ENCODE measurements at regions not wholly inside any gene's neighbourhood (a gene's known extent, or its start where the extent isn't known, plus 50 kb on each side); places are given as distances from the start of the nearest gene placed in this dataset.

DNA sequence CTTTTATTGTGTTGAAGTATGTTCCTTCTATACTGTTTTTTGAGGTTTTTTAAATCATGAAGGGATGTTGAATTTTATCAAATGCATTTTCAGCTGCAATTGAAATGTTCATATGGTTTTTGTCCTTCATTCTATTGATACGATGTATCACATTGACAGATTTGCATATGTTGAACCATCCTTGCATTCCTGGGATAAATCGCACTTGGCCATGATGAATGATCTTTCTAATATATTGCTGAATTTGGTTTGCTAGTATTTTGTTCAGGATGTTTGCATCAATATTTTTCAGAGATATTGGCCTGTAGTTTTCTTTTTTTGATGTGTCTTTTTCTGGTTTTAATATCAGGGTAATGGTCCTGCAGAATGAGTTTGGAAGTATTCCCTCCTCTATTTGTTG is 214.0 kb downstream of the LMO4 start:
- Histone ChIP-seq H3K4me3 (ENCODE audit: low read depth, low read length) (no peak overlapping the region), H3K27me3 (ENCODE audit: control insufficient read depth, insufficient read depth, low read length) (no peaks in the 10 kb centered on the region), H3K36me3 (ENCODE audit: control insufficient read depth, insufficient read depth, low read length) (no peaks in the 10 kb centered on the region)
- TF ChIP-seq, protein P1, sequence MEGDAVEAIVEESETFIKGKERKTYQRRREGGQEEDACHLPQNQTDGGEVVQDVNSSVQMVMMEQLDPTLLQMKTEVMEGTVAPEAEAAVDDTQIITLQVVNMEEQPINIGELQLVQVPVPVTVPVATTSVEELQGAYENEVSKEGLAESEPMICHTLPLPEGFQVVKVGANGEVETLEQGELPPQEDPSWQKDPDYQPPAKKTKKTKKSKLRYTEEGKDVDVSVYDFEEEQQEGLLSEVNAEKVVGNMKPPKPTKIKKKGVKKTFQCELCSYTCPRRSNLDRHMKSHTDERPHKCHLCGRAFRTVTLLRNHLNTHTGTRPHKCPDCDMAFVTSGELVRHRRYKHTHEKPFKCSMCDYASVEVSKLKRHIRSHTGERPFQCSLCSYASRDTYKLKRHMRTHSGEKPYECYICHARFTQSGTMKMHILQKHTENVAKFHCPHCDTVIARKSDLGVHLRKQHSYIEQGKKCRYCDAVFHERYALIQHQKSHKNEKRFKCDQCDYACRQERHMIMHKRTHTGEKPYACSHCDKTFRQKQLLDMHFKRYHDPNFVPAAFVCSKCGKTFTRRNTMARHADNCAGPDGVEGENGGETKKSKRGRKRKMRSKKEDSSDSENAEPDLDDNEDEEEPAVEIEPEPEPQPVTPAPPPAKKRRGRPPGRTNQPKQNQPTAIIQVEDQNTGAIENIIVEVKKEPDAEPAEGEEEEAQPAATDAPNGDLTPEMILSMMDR (IDR thresholded peaks at IDR 0.05; ENCODE audit: insufficient read depth, low read length, poor library complexity, severe bottlenecking), result no peak
- no peak for DNase-seq (ENCODE audit: low read depth)

- H3K4me3 ChIP-seq (ENCODE audit: low read depth, low read length), result no peak overlapping the region
- TF ChIP-seq, protein P1 (IDR thresholded peaks at IDR 0.05; ENCODE audit: insufficient read depth, low read length, poor library complexity, severe bottlenecking), result no peak
- DNase-seq (ENCODE audit: low read depth), result no peak
Observed at GRCh38 chr1:87549738-87550137, 221.1 kb downstream of the LMO4 start.

DNA sequence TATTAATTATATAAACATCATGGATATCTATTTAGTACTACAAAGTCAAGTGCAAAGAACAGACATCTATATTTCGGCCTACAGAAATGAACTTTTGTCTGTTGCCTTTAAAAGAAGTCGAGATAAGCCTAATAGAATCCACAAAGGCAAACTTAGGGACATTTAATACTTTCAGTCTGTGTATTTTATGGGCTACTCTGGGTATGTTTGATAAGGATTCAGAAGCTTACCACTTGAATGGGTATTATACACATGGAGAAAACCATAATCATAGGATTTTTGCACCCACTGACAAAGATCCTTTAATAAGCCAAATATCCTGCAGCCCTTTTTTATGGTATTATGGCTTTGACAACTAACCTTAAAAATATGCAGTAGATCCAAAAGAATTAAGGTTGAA is 224.8 kb downstream of the LMO4 start:
- TF ChIP-seq, protein P1 (IDR thresholded peaks at IDR 0.05; ENCODE audit: insufficient read depth, low read length, poor library complexity, severe bottlenecking), result no peak
- no peaks in the 10 kb centered on the region for H3K36me3 ChIP-seq (ENCODE audit: control insufficient read depth, insufficient read depth, low read length)
- H3K4me3 ChIP-seq (ENCODE audit: low read depth, low read length), result no peak overlapping the region
- no peak for DNase-seq (ENCODE audit: low read depth)
- no peaks in the 10 kb centered on the region for H3K27me3 ChIP-seq (ENCODE audit: control insufficient read depth, insufficient read depth, low read length)

More at GRCh38 chr1:87549738-87550137, 221.1 kb downstream of the LMO4 start:
- Histone ChIP-seq H3K27me3 (ENCODE audit: control insufficient read depth, insufficient read depth, low read length) (no peaks in the 10 kb centered on the region), H3K36me3 (ENCODE audit: control insufficient read depth, insufficient read depth, low read length) (no peaks in the 10 kb centered on the region)

DNA sequence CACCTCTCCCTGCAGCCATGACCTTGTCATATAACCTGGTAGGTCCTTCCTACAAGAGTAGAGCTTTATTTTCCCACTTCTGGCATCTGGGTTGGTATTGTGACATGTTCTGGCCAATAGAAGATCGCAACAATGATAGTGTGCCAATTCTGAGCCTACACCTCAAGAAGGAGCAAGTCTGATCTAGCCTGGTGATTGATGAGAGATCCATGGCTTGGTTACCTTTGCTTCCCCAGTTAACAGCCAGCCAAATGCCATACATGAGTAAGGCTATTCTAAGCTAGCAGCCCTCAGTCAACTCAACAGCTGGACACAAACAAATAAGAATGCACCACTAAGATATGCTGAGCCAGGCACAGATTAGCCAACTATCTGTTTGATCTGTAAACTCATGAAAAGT is 226.7 kb downstream of the LMO4 start:
- no peak for DNase-seq (ENCODE audit: low read depth)
- H3K27me3 ChIP-seq (ENCODE audit: control insufficient read depth, insufficient read depth, low read length), result no peaks in the 10 kb centered on the region
- no peak overlapping the region for H3K4me3 ChIP-seq (ENCODE audit: low read depth, low read length)
- no peaks in the 10 kb centered on the region for H3K36me3 ChIP-seq (ENCODE audit: control insufficient read depth, insufficient read depth, low read length)
- TF ChIP-seq, protein P1 (IDR thresholded peaks at IDR 0.05; ENCODE audit: insufficient read depth, low read length, poor library complexity, severe bottlenecking), result no peak

DNA sequence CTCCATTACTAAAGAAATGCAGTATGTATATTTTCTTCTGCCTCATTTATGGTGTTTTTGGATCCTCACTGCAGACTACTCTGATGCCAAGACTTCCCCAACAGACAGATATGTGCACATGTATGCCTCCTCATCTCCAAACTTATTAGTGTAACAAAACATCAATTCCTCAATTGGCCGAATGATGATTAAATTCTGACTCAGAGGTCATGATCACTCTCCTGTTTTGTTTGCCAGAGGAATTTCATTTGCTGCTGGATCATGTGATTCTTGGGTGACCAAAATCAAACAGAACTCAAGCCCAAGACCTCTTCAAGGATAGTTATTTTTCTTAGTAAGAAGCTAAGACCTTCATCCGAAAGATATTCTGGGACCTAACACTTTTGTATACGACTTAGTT is 227.6 kb downstream of the LMO4 start:
- no peak overlapping the region for H3K4me3 ChIP-seq (ENCODE audit: low read depth, low read length)
- TF ChIP-seq, protein P1 (IDR thresholded peaks at IDR 0.05; ENCODE audit: insufficient read depth, low read length, poor library complexity, severe bottlenecking), result no peak
- H3K36me3 ChIP-seq (ENCODE audit: control insufficient read depth, insufficient read depth, low read length), result no peaks in the 10 kb centered on the region
- H3K27me3 ChIP-seq (ENCODE audit: control insufficient read depth, insufficient read depth, low read length), result no peaks in the 10 kb centered on the region
- DNase-seq (ENCODE audit: low read depth), result no peak

DNA sequence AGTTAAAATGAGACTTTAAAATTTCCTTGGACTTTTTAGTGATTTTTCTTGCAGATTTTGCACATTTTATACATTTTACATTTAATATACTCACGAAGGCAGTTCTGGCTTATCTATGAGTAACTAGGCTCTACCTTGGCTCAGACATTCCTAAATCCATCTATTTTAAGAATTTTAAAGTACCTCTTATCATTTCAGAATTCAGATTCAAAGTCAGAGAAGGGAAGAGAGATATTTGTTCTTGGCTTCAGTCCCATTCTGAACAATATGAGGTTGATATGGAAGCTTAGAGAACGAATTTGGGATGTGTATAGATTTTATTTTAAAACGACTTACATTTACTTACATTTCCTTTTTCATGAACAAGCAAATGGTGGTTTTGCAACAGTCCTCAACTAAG is 230.2 kb downstream of the LMO4 start:
- H3K4me3 ChIP-seq (ENCODE audit: low read depth, low read length), result no peak overlapping the region
- no peak for DNase-seq (ENCODE audit: low read depth)
- H3K27me3 ChIP-seq (ENCODE audit: control insufficient read depth, insufficient read depth, low read length), result no peaks in the 10 kb centered on the region
- no peaks in the 10 kb centered on the region for H3K36me3 ChIP-seq (ENCODE audit: control insufficient read depth, insufficient read depth, low read length)
- TF ChIP-seq, protein P1 (IDR thresholded peaks at IDR 0.05; ENCODE audit: insufficient read depth, low read length, poor library complexity, severe bottlenecking), result no peak
